ENCODE measurements at regions not wholly inside any gene's neighbourhood (a gene's known extent, or its start where the extent isn't known, plus 50 kb on each side); places are given as distances from the start of the nearest gene placed in this dataset.

- H3K36me3 Mint-ChIP-seq: no peaks in the 10 kb centered on the region
- H3K27me3 Mint-ChIP-seq (ENCODE audit: low read depth): no peaks in the 10 kb centered on the region
- DNase-seq (ENCODE audit: low spot score): no peak
- ChIA-PET CTCF (no interaction called here), POLR2A (no interaction called here)
- peaks cover 8% of the 10 kb centered on the region for H3K4me1 Mint-ChIP-seq
- H3K9me3 Mint-ChIP-seq: no peaks in the 10 kb centered on the region
- TF ChIP-seq ZNF396 (CRISPR knock-in tag; IDR thresholded peaks at IDR 0.05; ENCODE audit: borderline replicate concordance) (no peak), ARID4B (CRISPR knock-in tag; IDR thresholded peaks at IDR 0.05; ENCODE audit: borderline replicate concordance) (no peak), MAX (CRISPR knock-in tag; IDR thresholded peaks at IDR 0.05) (no peak), PRRX2 (CRISPR knock-in tag; IDR thresholded peaks at IDR 0.05) (no peak), ZNF532 (CRISPR knock-in tag; IDR thresholded peaks at IDR 0.05; ENCODE audit: borderline replicate concordance) (no peak), JUN (CRISPR knock-in tag; IDR thresholded peaks at IDR 0.05) (no peak), SP1 (CRISPR knock-in tag; conservative IDR thresholded peaks at IDR 0.05) (no peak), GRHL2 (CRISPR knock-in tag; IDR thresholded peaks at IDR 0.05; ENCODE audit: insufficient replicate concordance, severe bottlenecking) (no peak), ZNF317 (CRISPR knock-in tag; IDR thresholded peaks at IDR 0.05; ENCODE audit: borderline replicate concordance, low read depth) (no peak), IRF1 (CRISPR knock-in tag; IDR thresholded peaks at IDR 0.05) (no peak), USF2 (CRISPR knock-in tag; IDR thresholded peaks at IDR 0.05) (no peak)
- H3K27ac Mint-ChIP-seq: no peak overlapping the region
- ATAC-seq: no peak
- no peak overlapping the region for H3K4me3 Mint-ChIP-seq
Measured at GRCh38 chr2:65499216-65499615, 66.8 kb upstream of the SPRED2 start.

GRCh38 chr2:65498396-65498795 is 66.0 kb upstream of the SPRED2 start:
- no peak for DNase-seq (ENCODE audit: low spot score)
- Mint-ChIP-seq H3K27ac (no peak overlapping the region), H3K27me3 (ENCODE audit: low read depth) (no peaks in the 10 kb centered on the region), H3K36me3 (no peaks in the 10 kb centered on the region), H3K4me1 (peaks cover under 1% of the 10 kb centered on the region), H3K9me3 (no peaks in the 10 kb centered on the region), H3K4me3 (no peak overlapping the region)
- no peak for TF ChIP-seq FOXJ3 (CRISPR knock-in tag; IDR thresholded peaks at IDR 0.05; ENCODE audit: borderline replicate concordance)
- no peak for TF ChIP-seq ZMAT4 (CRISPR knock-in tag; IDR thresholded peaks at IDR 0.05)
- no peak for TF ChIP-seq ZNF425 (CRISPR knock-in tag; conservative IDR thresholded peaks at IDR 0.05)
- TF ChIP-seq CREM (CRISPR knock-in tag; IDR thresholded peaks at IDR 0.05): no peak
- TF ChIP-seq SP1 (CRISPR knock-in tag; conservative IDR thresholded peaks at IDR 0.05): no peak
- no peak for TF ChIP-seq ERG (CRISPR knock-in tag; IDR thresholded peaks at IDR 0.05)
- POLR2A ChIA-PET: no interaction called here
- no peak for ATAC-seq
- CTCF ChIA-PET: no interaction called here

All from WTC11 (cell line).